ENCODE measurements at regions not wholly inside any gene's neighbourhood (a gene's known extent, or its start where the extent isn't known, plus 50 kb on each side); places are given as distances from the start of the nearest gene placed in this dataset.

- H3K4me1 ChIP-seq: no peaks in the 10 kb centered on the region
- WGBS, 2 donors (ENCODE audit: low coverage in 1 of 2): 63% methylated on average over 2 of the region's 2 CpGs; no CpG with 5 or more reads in 1 of the 2 donors
- no peak overlapping the region for H3K27ac ChIP-seq
- no peak overlapping the region for H3K4me3 ChIP-seq
- no peaks in the 10 kb centered on the region for H3K9me3 ChIP-seq
- DNase-seq: no peak
- H3K27me3 ChIP-seq: no peaks in the 10 kb centered on the region
- intact Hi-C loops (cut with DNase I; ENCODE audit: low total_unique reads): no loop called here
- H3K36me3 ChIP-seq: no peaks in the 10 kb centered on the region
- no peak for TF ChIP-seq POLR2AphosphoS5 (IDR thresholded peaks at IDR 0.05)
- TF ChIP-seq EP300 (IDR thresholded peaks at IDR 0.05; ENCODE audit: low read depth): no peak
- no peak for TF ChIP-seq POLR2A (IDR thresholded peaks at IDR 0.05)
- no peak for TF ChIP-seq CTCF (IDR thresholded peaks at IDR 0.05)
- in situ Hi-C loops (cut with MboI; ENCODE audit: low pct_ligation_motif_present in 1 of 4, low pct_unique_long_range_greater_than_20kb in 1 of 4, low sequenced_read_pairs in 3 of 4): loop anchor here in 1 of 4 donors (25.0 kb wide), 1 partner anchor 272 kb away; no protein-coding TSS in a partner anchor
Observed at GRCh38 chr9:105883847-105884246, 189.5 kb downstream of the TMEM38B start.

DNA sequence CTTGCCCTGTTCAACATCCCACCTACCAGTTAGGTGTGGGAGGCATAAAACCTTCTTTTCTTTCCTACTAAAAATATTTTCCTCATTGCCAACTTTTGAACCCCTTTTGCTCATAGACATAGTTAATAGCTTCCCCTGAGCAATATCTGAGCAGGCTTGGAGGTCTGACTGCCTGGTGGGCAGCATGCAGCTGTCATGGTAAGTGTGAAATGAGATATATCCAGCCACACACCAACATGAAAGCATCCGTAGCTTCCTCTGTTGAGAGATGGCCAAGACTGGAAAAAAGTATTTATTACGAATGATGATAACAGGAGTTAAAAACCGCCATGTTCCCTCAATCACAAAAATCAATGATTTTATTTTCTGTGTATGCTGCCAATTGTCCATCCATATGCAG is 190.1 kb downstream of the TMEM38B start:
- H3K9me3 ChIP-seq: no peaks in the 10 kb centered on the region
- H3K27ac ChIP-seq: no peak overlapping the region
- no peak for DNase-seq
- H3K4me1 ChIP-seq: no peaks in the 10 kb centered on the region
- H3K4me3 ChIP-seq: no peak overlapping the region
- TF ChIP-seq CTCF (IDR thresholded peaks at IDR 0.05) (no peak), EP300 (IDR thresholded peaks at IDR 0.05; ENCODE audit: low read depth) (no peak)
- intact Hi-C loops (cut with DNase I; ENCODE audit: low total_unique reads): no loop called here
- no peaks in the 10 kb centered on the region for H3K36me3 ChIP-seq
- H3K27me3 ChIP-seq: no peaks in the 10 kb centered on the region
- 78 to 85% methylated on average over 3 of the region's 3 CpGs for WGBS, 2 donors (ENCODE audit: low coverage in 1 of 2)
- in situ Hi-C loops (cut with MboI; ENCODE audit: low pct_ligation_motif_present in 1 of 4, low pct_unique_long_range_greater_than_20kb in 1 of 4, low sequenced_read_pairs in 3 of 4): loop anchor here in 1 of 4 donors (25.0 kb wide), 1 partner anchor 272 kb away; no protein-coding TSS in a partner anchor

DNA sequence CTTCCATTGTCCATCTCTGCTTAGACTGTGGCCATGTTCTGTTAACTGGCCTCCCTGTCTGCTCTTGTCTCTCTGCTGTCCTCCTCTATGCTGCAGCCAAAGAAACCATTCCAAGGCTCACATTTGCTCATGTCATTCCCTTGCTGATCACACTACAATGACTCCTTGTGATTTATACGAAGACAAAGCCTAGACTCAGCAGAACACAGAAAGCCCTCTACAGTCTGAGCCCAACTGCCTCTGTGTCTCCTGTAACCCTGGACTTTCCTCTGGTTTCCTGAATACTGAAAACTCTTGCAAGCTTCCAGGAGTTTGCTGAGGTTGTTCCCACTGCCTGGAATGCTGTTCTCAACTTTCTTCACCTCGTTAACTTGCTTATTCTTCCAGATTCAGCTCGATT is 191.8 kb downstream of the TMEM38B start:
- H3K4me3 ChIP-seq: no peak overlapping the region
- no peaks in the 10 kb centered on the region for H3K27me3 ChIP-seq
- 77 to 85% methylated on average over 2 to 3 of the region's 3 CpGs for WGBS, 2 donors (ENCODE audit: low coverage in 1 of 2)
- no peaks in the 10 kb centered on the region for H3K36me3 ChIP-seq
- no peak for DNase-seq
- intact Hi-C loops (cut with DNase I; ENCODE audit: low total_unique reads): loop anchor here (5.0 kb wide), 1 partner anchor 1661 kb away; no protein-coding TSS in a partner anchor
- H3K4me1 ChIP-seq: no peaks in the 10 kb centered on the region
- in situ Hi-C loops (cut with MboI; ENCODE audit: low pct_ligation_motif_present in 1 of 4, low pct_unique_long_range_greater_than_20kb in 1 of 4, low sequenced_read_pairs in 3 of 4): loop anchor here in 1 of 4 donors (25.0 kb wide), 1 partner anchor 274 kb away; no protein-coding TSS in a partner anchor
- no peak overlapping the region for H3K27ac ChIP-seq
- TF ChIP-seq POLR2A (IDR thresholded peaks at IDR 0.05): no peak
- no peak for TF ChIP-seq EP300 (IDR thresholded peaks at IDR 0.05; ENCODE audit: low read depth)
- TF ChIP-seq CTCF (IDR thresholded peaks at IDR 0.05): no peak
- no peak for TF ChIP-seq POLR2AphosphoS5 (IDR thresholded peaks at IDR 0.05)
- no peaks in the 10 kb centered on the region for H3K9me3 ChIP-seq

- no peaks in the 10 kb centered on the region for H3K36me3 ChIP-seq
- no peak overlapping the region for H3K4me3 ChIP-seq
- TF ChIP-seq POLR2A (IDR thresholded peaks at IDR 0.05): no peak
- TF ChIP-seq EP300 (IDR thresholded peaks at IDR 0.05; ENCODE audit: low read depth): no peak
- TF ChIP-seq CTCF (IDR thresholded peaks at IDR 0.05): no peak
- TF ChIP-seq POLR2AphosphoS5 (IDR thresholded peaks at IDR 0.05): no peak
- 55% methylated on average over 2 of the region's 2 CpGs; no CpG with 5 or more reads in 1 of the 2 donors for WGBS, 2 donors (ENCODE audit: low coverage in 1 of 2)
- H3K4me1 ChIP-seq: no peaks in the 10 kb centered on the region
- no peaks in the 10 kb centered on the region for H3K27me3 ChIP-seq
- no peak overlapping the region for H3K27ac ChIP-seq
- no peak for DNase-seq
- in situ Hi-C loops (cut with MboI; ENCODE audit: low pct_ligation_motif_present in 1 of 4, low pct_unique_long_range_greater_than_20kb in 1 of 4, low sequenced_read_pairs in 3 of 4): loop anchor here in 1 of 4 donors (25.0 kb wide), 1 partner anchor 275 kb away; no protein-coding TSS in a partner anchor
- no peaks in the 10 kb centered on the region for H3K9me3 ChIP-seq
- intact Hi-C loops (cut with DNase I; ENCODE audit: low total_unique reads): loop anchor here (5.0 kb wide), 1 partner anchor 1660 kb away; no protein-coding TSS in a partner anchor
Observed at GRCh38 chr9:105887679-105888078, 193.3 kb downstream of the TMEM38B start.
